ENCODE measurements at regions not wholly inside any gene's neighbourhood (a gene's known extent, or its start where the extent isn't known, plus 50 kb on each side); places are given as distances from the start of the nearest gene placed in this dataset.

GRCh38 chr13:44786756-44787155 lies 202.5 kb downstream of the NUFIP1 start:
- no peak for TF ChIP-seq CTCF (IDR thresholded peaks at IDR 0.05)
- TF ChIP-seq POLR2A (IDR thresholded peaks at IDR 0.05) = no peak

Data from thyroid gland (tissue), 4 donors.